ENCODE measurements at regions not wholly inside any gene's neighbourhood (a gene's known extent, or its start where the extent isn't known, plus 50 kb on each side); places are given as distances from the start of the nearest gene placed in this dataset.
"Not testable (repeated sequence)": the region's sequence is repeated elsewhere in the genome, so short reads cannot be mapped to it uniquely, and the experiment has no call there.

GRCh38 chrX:121191779-121192178 lies 144.4 kb downstream of the GLUD2 start:
- intact Hi-C loops (cut with DNase I; ENCODE audit: low total_unique reads), result no loop called here
- no peak for DNase-seq (ENCODE audit: low spot score in 2 of 2)
- no peak for TF ChIP-seq POLR2A (IDR thresholded peaks at IDR 0.05)
- TF ChIP-seq CTCF (IDR thresholded peaks at IDR 0.05), result no peak
- WGBS, 2 donors, result 83 to 91% methylated on average over 10 of the region's 10 CpGs
- no peak overlapping the region for H3K4me3 ChIP-seq (ENCODE audit: low read depth, poor library complexity, severe bottlenecking)

- no peak overlapping the region for H3K4me3 ChIP-seq (ENCODE audit: low read depth, poor library complexity, severe bottlenecking)
- DNase-seq (ENCODE audit: low spot score in 2 of 2), result no peak
- intact Hi-C loops (cut with DNase I; ENCODE audit: low total_unique reads), result no loop called here
- TF ChIP-seq POLR2A (IDR thresholded peaks at IDR 0.05), result no peak
- TF ChIP-seq CTCF (IDR thresholded peaks at IDR 0.05), result no peak
- 67 to 85% methylated on average over 2 of the region's 2 CpGs for WGBS, 2 donors
Measured at GRCh38 chrX:121195719-121196118, 148.3 kb downstream of the GLUD2 start.

- WGBS, 2 donors, result 71 to 73% methylated on average over 8 to 11 of the region's 11 CpGs
- DNase-seq (ENCODE audit: low spot score in 2 of 2); intact Hi-C loops (cut with DNase I; ENCODE audit: low total_unique reads); H3K4me3 ChIP-seq (ENCODE audit: low read depth, poor library complexity, severe bottlenecking): not testable (repeated sequence)
Measured at GRCh38 chrX:121196872-121197444, 149.5 kb downstream of the GLUD2 start.

- 65 to 69% methylated on average over 2 of the region's 2 CpGs for WGBS, 2 donors
- no peak overlapping the region for H3K4me3 ChIP-seq (ENCODE audit: low read depth, poor library complexity, severe bottlenecking)
Measured at GRCh38 chrX:121208563-121208962, 161.2 kb downstream of the GLUD2 start.

GRCh38 chrX:121216641-121217374 lies 169.4 kb downstream of the GLUD2 start:
- WGBS, 2 donors, result 71 to 88% methylated on average over 2 of the region's 2 CpGs
- DNase-seq (ENCODE audit: low spot score in 2 of 2), result no peak
- TF ChIP-seq POLR2A (IDR thresholded peaks at IDR 0.05) (no peak), CTCF (IDR thresholded peaks at IDR 0.05) (no peak)
- intact Hi-C loops (cut with DNase I; ENCODE audit: low total_unique reads), result no loop called here
- H3K4me3 ChIP-seq (ENCODE audit: low read depth, poor library complexity, severe bottlenecking), result no peak overlapping the region

More at GRCh38 chrX:121208563-121208962, 161.2 kb downstream of the GLUD2 start:
- intact Hi-C loops (cut with DNase I; ENCODE audit: low total_unique reads), result no loop called here
- no peak for TF ChIP-seq POLR2A (IDR thresholded peaks at IDR 0.05)
- TF ChIP-seq CTCF (IDR thresholded peaks at IDR 0.05), result no peak
- no peak for DNase-seq (ENCODE audit: low spot score in 2 of 2)

GRCh38 chrX:121221322-121221977 lies 174.0 kb downstream of the GLUD2 start:
- intact Hi-C loops (cut with DNase I; ENCODE audit: low total_unique reads), result no loop called here
- no peak for DNase-seq (ENCODE audit: low spot score in 2 of 2)
- no peak overlapping the region for H3K4me3 ChIP-seq (ENCODE audit: low read depth, poor library complexity, severe bottlenecking)
- WGBS, 2 donors, result 53 to 57% methylated on average over 3 of the region's 3 CpGs
- no peak for TF ChIP-seq CTCF (IDR thresholded peaks at IDR 0.05)
- no peak for TF ChIP-seq POLR2A (IDR thresholded peaks at IDR 0.05)
